ENCODE measurements at regions not wholly inside any gene's neighbourhood (a gene's known extent, or its start where the extent isn't known, plus 50 kb on each side); places are given as distances from the start of the nearest gene placed in this dataset.

DNA sequence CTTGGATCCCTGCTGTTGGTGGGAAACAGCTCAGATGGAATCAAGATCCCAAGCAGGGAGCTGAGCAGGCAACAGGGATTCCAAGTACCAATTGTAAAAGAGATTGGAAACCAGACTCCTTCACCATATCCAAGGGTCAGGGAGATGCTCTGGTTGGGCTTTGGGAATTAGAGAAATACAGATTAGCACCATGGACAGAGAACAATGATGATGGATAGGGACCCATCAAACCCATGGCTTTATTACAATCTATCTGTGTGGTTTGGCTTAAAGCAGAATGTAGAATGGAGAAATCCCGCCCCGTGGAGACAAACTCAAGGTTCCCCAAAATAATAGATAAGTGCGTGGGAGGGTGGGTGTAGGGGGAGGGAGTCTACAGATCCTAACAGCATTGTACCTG, 120.7 kb upstream of the CSF3R start:
- Histone ChIP-seq H3K36me3 (no peaks in the 10 kb centered on the region), H3K27me3 (replicated peaks; ENCODE audit: insufficient read depth) (no peaks in the 10 kb centered on the region), H3K27ac (no peak overlapping the region), H3K4me3 (no peak overlapping the region), H3K4me1 (ENCODE audit: control insufficient read depth in 1 of 2, low read depth in 2 of 2) (no peaks in the 10 kb centered on the region), H3K9me3 (no peaks in the 10 kb centered on the region)
- no peak for TF ChIP-seq CTCF (IDR thresholded peaks at IDR 0.05)
- ATAC-seq (ENCODE audit: insufficient number of reproducible peaks, low FRiP score, low read depth): no peak
- no peak for DNase-seq (ENCODE audit: low spot score)

DNA sequence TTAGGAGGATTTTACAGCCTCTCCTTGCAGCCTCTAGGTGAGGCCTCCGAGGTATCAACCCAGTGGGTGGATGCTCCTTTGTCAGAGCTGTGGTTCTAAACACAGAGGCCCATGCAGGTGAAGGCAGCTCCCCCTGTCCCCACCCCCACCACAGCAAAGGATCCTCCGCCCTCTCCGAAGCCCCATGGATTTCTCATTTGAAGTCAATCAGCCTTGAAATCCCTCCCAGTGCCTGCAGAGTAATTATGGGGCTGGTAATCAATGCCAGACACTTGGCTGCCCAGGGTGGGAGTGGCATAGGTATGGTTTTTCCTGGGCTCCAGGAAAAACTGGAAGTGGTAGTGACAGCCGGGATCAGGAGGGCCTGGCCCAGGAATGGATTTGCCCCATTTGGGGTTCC, 119.5 kb upstream of the CSF3R start:
- H3K9me3 ChIP-seq: no peaks in the 10 kb centered on the region
- ATAC-seq (ENCODE audit: insufficient number of reproducible peaks, low FRiP score, low read depth) (no peak), DNase-seq (ENCODE audit: low spot score) (no peak)
- TF ChIP-seq CTCF (IDR thresholded peaks at IDR 0.05): no peak
- no peaks in the 10 kb centered on the region for H3K27me3 ChIP-seq (replicated peaks; ENCODE audit: insufficient read depth)
- H3K36me3 ChIP-seq: no peaks in the 10 kb centered on the region
- no peak overlapping the region for H3K27ac ChIP-seq
- H3K4me3 ChIP-seq: no peak overlapping the region
- no peaks in the 10 kb centered on the region for H3K4me1 ChIP-seq (ENCODE audit: control insufficient read depth in 1 of 2, low read depth in 2 of 2)

GRCh38 chr1:36599828-36600227, 117.1 kb upstream of the CSF3R start:
- no peak for TF ChIP-seq CTCF (IDR thresholded peaks at IDR 0.05)
- Histone ChIP-seq H3K27ac (no peak overlapping the region), H3K27me3 (replicated peaks; ENCODE audit: insufficient read depth) (no peaks in the 10 kb centered on the region), H3K36me3 (no peaks in the 10 kb centered on the region), H3K9me3 (no peaks in the 10 kb centered on the region), H3K4me3 (no peak overlapping the region), H3K4me1 (ENCODE audit: control insufficient read depth in 1 of 2, low read depth in 2 of 2) (no peaks in the 10 kb centered on the region)
- DNase-seq (ENCODE audit: low spot score) (no peak), ATAC-seq (ENCODE audit: insufficient number of reproducible peaks, low FRiP score, low read depth) (no peak)

- DNase-seq (ENCODE audit: low spot score) (no peak), ATAC-seq (ENCODE audit: insufficient number of reproducible peaks, low FRiP score, low read depth) (no peak)
- H3K27me3 ChIP-seq (replicated peaks; ENCODE audit: insufficient read depth): no peaks in the 10 kb centered on the region
- no peaks in the 10 kb centered on the region for H3K4me1 ChIP-seq (ENCODE audit: control insufficient read depth in 1 of 2, low read depth in 2 of 2)
- no peak for TF ChIP-seq CTCF (IDR thresholded peaks at IDR 0.05)
- no peak overlapping the region for H3K4me3 ChIP-seq
- no peaks in the 10 kb centered on the region for H3K36me3 ChIP-seq
- H3K9me3 ChIP-seq: no peaks in the 10 kb centered on the region
- H3K27ac ChIP-seq: no peak overlapping the region
Measured at GRCh38 chr1:36597514-36597913, 114.8 kb upstream of the CSF3R start.

DNA sequence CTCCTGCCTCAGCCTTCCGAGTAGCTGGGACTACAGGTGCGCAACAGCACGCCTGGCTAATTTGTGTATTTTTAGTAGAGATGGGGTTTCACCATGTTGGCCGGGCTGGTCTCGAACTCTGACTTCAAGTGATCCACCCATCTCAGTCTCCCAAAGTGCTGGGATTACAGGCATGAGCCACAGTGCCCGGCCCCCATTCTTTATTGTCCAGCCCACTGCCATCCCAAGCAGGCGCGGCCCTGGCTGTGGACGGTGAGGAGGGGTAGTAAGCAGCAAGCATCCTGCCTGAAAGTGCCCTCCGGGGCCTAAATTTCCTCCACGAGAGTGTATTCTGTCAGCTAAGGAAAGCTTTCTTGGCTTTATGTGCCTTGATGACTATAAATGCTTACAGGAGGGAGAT, 113.2 kb upstream of the CSF3R start:
- ATAC-seq (ENCODE audit: insufficient number of reproducible peaks, low FRiP score, low read depth) (no peak), DNase-seq (ENCODE audit: low spot score) (no peak)
- Histone ChIP-seq H3K36me3 (no peaks in the 10 kb centered on the region), H3K9me3 (no peaks in the 10 kb centered on the region), H3K4me1 (ENCODE audit: control insufficient read depth in 1 of 2, low read depth in 2 of 2) (no peaks in the 10 kb centered on the region), H3K27me3 (replicated peaks; ENCODE audit: insufficient read depth) (no peaks in the 10 kb centered on the region), H3K27ac (no peak overlapping the region), H3K4me3 (no peak overlapping the region)
- no peak for TF ChIP-seq CTCF (IDR thresholded peaks at IDR 0.05)

Measured in thoracic aorta (tissue), 2 donors.